Inferior parietal cortex (tissue), 1 donor: ENCODE measurements at regions not wholly inside any gene's neighbourhood (a gene's known extent, or its start where the extent isn't known, plus 50 kb on each side); places are given as distances from the start of the nearest gene placed in this dataset.

Experiments
- DNase-seq: peaks from one replicate; pipeline ENCODE4 v3.0.0-alpha.2; 2016; ENCODE audit errors: extremely low spot score

DNA sequence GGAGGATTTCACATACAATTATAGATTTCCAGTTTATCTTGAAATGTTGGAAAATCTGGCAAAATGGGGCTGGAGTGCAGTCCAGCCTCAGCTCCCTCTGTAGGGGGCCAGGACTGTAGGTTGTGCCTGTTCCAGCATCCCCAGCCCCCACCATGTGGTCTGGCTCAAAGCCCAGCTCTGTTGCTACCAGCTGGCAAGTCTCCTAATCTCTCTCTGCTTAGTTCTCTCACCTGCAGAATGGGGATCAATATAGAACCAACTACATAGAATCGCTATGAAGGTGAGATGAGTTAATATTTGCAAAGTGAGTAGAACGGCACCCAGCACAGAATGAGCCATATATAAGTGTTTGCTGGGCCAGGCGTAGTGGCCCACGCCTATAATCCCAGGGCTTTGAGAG is 50.0 kb upstream of the TARDBP start:
- no peak for DNase-seq
